ENCODE measurements at regions not wholly inside any gene's neighbourhood (a gene's known extent, or its start where the extent isn't known, plus 50 kb on each side); places are given as distances from the start of the nearest gene placed in this dataset.

DNA sequence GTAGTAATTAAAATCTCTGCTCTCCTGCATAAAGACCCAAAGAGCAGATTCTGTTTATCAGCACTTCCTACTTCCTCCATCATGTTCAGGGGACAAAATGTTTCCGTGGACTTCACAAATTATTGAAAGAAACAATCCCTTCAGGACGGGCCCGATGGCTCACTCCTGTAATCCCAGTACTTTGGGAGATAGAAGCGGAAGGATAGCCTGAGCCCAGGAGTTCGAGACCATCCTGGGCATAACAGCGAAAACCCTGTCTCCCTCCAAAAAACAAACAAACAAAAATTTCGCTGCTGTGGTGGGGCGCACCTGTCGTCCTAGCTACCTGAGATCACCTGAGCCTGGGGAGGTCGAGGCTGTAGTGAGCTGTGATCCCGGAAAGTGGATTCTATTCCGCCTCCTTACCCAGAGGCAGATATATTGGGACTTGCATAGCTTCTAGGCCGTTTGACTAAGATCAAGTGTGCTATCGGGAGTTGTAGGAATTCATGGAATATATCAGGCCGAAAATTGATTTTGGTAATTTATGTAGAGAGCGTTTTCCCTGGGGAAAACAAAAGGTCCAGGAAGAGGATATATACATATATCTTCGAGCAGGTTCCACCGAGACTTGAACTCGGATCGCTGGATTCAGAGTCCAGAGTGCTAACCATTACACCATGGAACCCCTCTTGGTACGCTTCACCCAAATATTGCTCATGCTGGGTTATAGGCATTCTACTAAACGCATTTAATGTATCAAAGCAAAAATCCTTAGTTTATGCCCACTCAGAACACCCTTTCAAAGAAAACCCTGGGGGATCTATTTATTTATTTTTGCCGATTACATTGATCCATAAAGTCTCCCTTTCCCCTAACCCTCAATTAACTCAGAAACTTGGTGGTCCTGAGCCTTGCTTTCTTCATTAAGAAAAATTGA lies 74.5 kb upstream of the ZNF184 start:
- TF ChIP-seq, protein P1, sequence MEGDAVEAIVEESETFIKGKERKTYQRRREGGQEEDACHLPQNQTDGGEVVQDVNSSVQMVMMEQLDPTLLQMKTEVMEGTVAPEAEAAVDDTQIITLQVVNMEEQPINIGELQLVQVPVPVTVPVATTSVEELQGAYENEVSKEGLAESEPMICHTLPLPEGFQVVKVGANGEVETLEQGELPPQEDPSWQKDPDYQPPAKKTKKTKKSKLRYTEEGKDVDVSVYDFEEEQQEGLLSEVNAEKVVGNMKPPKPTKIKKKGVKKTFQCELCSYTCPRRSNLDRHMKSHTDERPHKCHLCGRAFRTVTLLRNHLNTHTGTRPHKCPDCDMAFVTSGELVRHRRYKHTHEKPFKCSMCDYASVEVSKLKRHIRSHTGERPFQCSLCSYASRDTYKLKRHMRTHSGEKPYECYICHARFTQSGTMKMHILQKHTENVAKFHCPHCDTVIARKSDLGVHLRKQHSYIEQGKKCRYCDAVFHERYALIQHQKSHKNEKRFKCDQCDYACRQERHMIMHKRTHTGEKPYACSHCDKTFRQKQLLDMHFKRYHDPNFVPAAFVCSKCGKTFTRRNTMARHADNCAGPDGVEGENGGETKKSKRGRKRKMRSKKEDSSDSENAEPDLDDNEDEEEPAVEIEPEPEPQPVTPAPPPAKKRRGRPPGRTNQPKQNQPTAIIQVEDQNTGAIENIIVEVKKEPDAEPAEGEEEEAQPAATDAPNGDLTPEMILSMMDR (IDR thresholded peaks at IDR 0.05): no peak
- no peak for TF ChIP-seq POLR2A (IDR thresholded peaks at IDR 0.05)

All from adrenal gland (tissue), 5 donors.